ENCODE measurements at regions not wholly inside any gene's neighbourhood (a gene's known extent, or its start where the extent isn't known, plus 50 kb on each side); places are given as distances from the start of the nearest gene placed in this dataset.

DNA sequence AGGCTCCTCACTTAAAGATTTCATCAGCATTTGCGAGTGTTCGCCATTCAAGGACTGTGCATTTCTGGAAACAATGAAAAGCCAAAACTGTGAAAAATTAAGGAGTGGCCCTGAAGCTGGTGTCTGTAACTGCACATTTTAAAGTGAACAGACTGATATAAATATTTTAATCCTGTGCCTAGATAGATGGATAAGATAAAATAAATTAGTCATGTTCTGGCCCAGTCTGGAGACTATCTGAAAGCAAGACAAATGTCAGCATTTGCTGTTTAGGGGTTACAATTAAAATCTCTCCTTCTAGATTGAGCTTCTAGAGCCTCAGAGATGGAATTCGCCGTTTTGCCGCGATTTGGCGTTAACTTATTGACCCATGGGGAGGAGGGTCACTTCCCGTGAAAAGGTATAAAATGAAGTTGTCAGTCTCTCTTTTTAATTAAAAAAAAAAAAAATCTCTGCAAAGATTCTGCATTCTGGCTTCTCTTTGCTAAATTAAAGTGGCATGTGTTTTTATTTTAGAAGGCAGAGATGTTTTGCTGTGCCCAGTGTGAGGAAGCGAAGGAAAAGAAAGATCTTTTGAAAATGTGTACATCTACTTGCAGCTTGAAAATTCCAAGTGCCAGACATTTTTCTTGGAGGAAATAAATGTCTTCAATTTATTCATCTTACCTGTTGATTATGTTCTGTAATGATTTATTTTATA lies 79.7 kb upstream of the WNT7B start:
- Histone ChIP-seq H3K23ac (ENCODE audit: low read depth, low read length) (peak overlapping the region; percentile 45; the same call in 1 of the 2 replicates), H3K9ac (ENCODE audit: low read depth, low read length) (no peak overlapping the region), H4K91ac (ENCODE audit: insufficient read depth, low read depth, low read length) (no peak overlapping the region), H3K36me3 (ENCODE audit: control insufficient read depth, insufficient read depth, low read length) (0 out of 2 replicates have a peak, but pooled peaks cover 1% of the 10 kb centered on the region), H3K79me1 (ENCODE audit: low read depth in 1 of 2, low read length in 2 of 2) (peaks cover 34 to 70% of the 10 kb centered on the region in 2 experiments), H3K4me2 (ENCODE audit: low read depth, low read length) (no peak overlapping the region), H3K4me3 (ENCODE audit: insufficient read depth, low read depth, low read length) (no peak overlapping the region), H4K5ac (ENCODE audit: low read depth, low read length) (no peak overlapping the region), H3K9me1 (ENCODE audit: insufficient read depth, low read length) (peaks cover 7% of the 10 kb centered on the region; the same call in 1 of the 2 replicates), H3K18ac (ENCODE audit: low read depth, low read length) (no peak overlapping the region), H3K27ac (ENCODE audit: insufficient read depth, low read length) (no peak overlapping the region), H2AFZ (replicated peaks; ENCODE audit: low read length, poor library complexity) (no peak overlapping the region), H2BK20ac (ENCODE audit: low read depth, low read length) (no peak overlapping the region), H2AK5ac (ENCODE audit: low read depth, low read length) (no peak overlapping the region), H4K8ac (ENCODE audit: low read depth in 2 of 2, low read length in 2 of 2) (no peak overlapping the region), H4K20me1 (ENCODE audit: insufficient read depth, low read length) (no peaks in the 10 kb centered on the region), H2BK15ac (ENCODE audit: low read depth, low read length) (no peak overlapping the region), H2AK9ac (replicated peaks; ENCODE audit: low read depth, low read length, poor library complexity) (no peak overlapping the region), H2BK5ac (ENCODE audit: low read depth, low read length, poor library complexity, severe bottlenecking) (no peak overlapping the region), H3K4me1 (ENCODE audit: control insufficient read depth, insufficient read depth, low read length) (peaks cover 26% of the 10 kb centered on the region), H3K56ac (ENCODE audit: extremely low read depth, insufficient read depth, low read length) (no peak overlapping the region), H3K4ac (ENCODE audit: low read depth, low read length) (no peak overlapping the region), H2BK120ac (ENCODE audit: low read depth, low read length) (no peak overlapping the region), H3K9me3 (ENCODE audit: control insufficient read depth, insufficient read depth, low read length) (no peaks in the 10 kb centered on the region), H3K14ac (replicated peaks; ENCODE audit: low read depth, low read length) (0 out of 2 replicates have a peak overlapping the region, but pooled peaks have one; percentile 26), H3K27me3 (ENCODE audit: control insufficient read depth, insufficient read depth, low read length) (no peaks in the 10 kb centered on the region)
- ChIA-PET CTCF (no interaction called here), POLR2A (ENCODE audit: unreplicated experiment) (no interaction called here)
- no peak for DNase-seq
- intact Hi-C loops (cut with micrococcal nuclease) = no loop called here
- dilution Hi-C loops (cut with HindIII; ENCODE audit: low sequenced_read_pairs, unreplicated experiment) = no loop called here
- 100% methylated on average over 2 of the region's 9 CpGs; no CpG with 5 or more reads in 1 of the 2 experiments for WGBS, 2 experiments (ENCODE audit: extremely low coverage in 2 of 2, insufficient read length in 1 of 2)
- no peak for ATAC-seq (ENCODE audit: low read depth)
- TF ChIP-seq CEBPB (IDR thresholded peaks at IDR 0.05; ENCODE audit: low read depth, low read length) (no peak), MXI1 (IDR thresholded peaks at IDR 0.05; ENCODE audit: borderline replicate concordance, low read depth, low read length) (no peak), RFX5 (IDR thresholded peaks at IDR 0.05; ENCODE audit: low read depth, low read length) (no peak), BHLHE40 (IDR thresholded peaks at IDR 0.05; ENCODE audit: low read depth, low read length) (no peak), SMC3 (IDR thresholded peaks at IDR 0.05; ENCODE audit: low read depth, low read length) (no peak), FOS (IDR thresholded peaks at IDR 0.05; ENCODE audit: low read depth, low read length) (no peak), RAD21 (IDR thresholded peaks at IDR 0.05; ENCODE audit: low read length) (no peak), CHD1 (IDR thresholded peaks at IDR 0.05; ENCODE audit: low read depth, low read length) (no peak), RCOR1 (IDR thresholded peaks at IDR 0.05; ENCODE audit: insufficient replicate concordance, low read length) (no peak), MAZ (IDR thresholded peaks at IDR 0.05; ENCODE audit: borderline replicate concordance, low read depth, low read length) (no peak), POLR2A (IDR thresholded peaks at IDR 0.05; ENCODE audit: low read depth, low read length) (no peak), NFE2L2 (IDR thresholded peaks at IDR 0.05; ENCODE audit: low read depth, low read length) (no peak)
- TF ChIP-seq, protein P1, sequence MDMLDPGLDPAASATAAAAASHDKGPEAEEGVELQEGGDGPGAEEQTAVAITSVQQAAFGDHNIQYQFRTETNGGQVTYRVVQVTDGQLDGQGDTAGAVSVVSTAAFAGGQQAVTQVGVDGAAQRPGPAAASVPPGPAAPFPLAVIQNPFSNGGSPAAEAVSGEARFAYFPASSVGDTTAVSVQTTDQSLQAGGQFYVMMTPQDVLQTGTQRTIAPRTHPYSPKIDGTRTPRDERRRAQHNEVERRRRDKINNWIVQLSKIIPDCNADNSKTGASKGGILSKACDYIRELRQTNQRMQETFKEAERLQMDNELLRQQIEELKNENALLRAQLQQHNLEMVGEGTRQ (IDR thresholded peaks at IDR 0.05; ENCODE audit: low read depth, low read length) = no peak
- TF ChIP-seq, protein P2, sequence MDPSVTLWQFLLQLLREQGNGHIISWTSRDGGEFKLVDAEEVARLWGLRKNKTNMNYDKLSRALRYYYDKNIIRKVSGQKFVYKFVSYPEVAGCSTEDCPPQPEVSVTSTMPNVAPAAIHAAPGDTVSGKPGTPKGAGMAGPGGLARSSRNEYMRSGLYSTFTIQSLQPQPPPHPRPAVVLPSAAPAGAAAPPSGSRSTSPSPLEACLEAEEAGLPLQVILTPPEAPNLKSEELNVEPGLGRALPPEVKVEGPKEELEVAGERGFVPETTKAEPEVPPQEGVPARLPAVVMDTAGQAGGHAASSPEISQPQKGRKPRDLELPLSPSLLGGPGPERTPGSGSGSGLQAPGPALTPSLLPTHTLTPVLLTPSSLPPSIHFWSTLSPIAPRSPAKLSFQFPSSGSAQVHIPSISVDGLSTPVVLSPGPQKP (IDR thresholded peaks at IDR 0.05; ENCODE audit: borderline replicate concordance, low read depth, low read length) = no peak
- TF ChIP-seq, protein P3, sequence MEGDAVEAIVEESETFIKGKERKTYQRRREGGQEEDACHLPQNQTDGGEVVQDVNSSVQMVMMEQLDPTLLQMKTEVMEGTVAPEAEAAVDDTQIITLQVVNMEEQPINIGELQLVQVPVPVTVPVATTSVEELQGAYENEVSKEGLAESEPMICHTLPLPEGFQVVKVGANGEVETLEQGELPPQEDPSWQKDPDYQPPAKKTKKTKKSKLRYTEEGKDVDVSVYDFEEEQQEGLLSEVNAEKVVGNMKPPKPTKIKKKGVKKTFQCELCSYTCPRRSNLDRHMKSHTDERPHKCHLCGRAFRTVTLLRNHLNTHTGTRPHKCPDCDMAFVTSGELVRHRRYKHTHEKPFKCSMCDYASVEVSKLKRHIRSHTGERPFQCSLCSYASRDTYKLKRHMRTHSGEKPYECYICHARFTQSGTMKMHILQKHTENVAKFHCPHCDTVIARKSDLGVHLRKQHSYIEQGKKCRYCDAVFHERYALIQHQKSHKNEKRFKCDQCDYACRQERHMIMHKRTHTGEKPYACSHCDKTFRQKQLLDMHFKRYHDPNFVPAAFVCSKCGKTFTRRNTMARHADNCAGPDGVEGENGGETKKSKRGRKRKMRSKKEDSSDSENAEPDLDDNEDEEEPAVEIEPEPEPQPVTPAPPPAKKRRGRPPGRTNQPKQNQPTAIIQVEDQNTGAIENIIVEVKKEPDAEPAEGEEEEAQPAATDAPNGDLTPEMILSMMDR (conservative IDR thresholded peaks at IDR 0.05; ENCODE audit: low read depth, low read length) = no peak
- in situ Hi-C loops (cut with MboI; ENCODE audit: low sequenced_read_pairs) = no loop called here
- BruUV-seq (replicated peaks) = no TSS peak

All from IMR-90 (cell line).